HL-60 (cell line): ENCODE measurements at regions not wholly inside any gene's neighbourhood (a gene's known extent, or its start where the extent isn't known, plus 50 kb on each side); places are given as distances from the start of the nearest gene placed in this dataset.

Experiments used
- DNase-seq, 2 experiments: peaks; one replicate each; pipeline ENCODE4 v3.0.0-alpha.2; 2010 to 2020; ENCODE audit warnings: low read depth in 1 of 2, low spot score in 1 of 2
- H3K27ac ChIP-seq: fragments of 250-450 bp; sonication (Bioruptor Pico); replicated peaks from 2 replicates; pipeline ENCODE4 v1.5.1; 2020; ENCODE audit warnings: mild to moderate bottlenecking, moderate library complexity
- H3K27me3 ChIP-seq: fragments of 250-450 bp; sonication (Bioruptor Pico); 2 replicates; pipeline ENCODE4 v1.5.1; 2021; ENCODE audit warnings: mild to moderate bottlenecking, moderate library complexity; ENCODE audit not compliant: insufficient read depth, poor library complexity, severe bottlenecking
- H3K4me3 ChIP-seq: replicated peaks from 2 replicates; pipeline ENCODE4 v1.5.1; 2011; ENCODE audit warnings: mild to moderate bottlenecking, control low read depth, low read length; ENCODE audit not compliant: insufficient read depth
- GABPA ChIP-seq: IDR thresholded peaks from 2 replicates; pipeline ENCODE4 v1.6.1; 2012; ENCODE audit warnings: low read depth
- POLR2AphosphoS5 ChIP-seq: IDR thresholded peaks from 2 replicates; pipeline ENCODE4 v1.6.1; 2012; ENCODE audit warnings: low read depth
- SPI1 ChIP-seq: IDR thresholded peaks from 2 replicates; pipeline ENCODE4 v1.6.1; 2012; ENCODE audit warnings: low read depth, mild to moderate bottlenecking, borderline replicate concordance
- TF ChIP-seq, protein P1 (sequence below): IDR thresholded peaks from one replicate; pipeline ENCODE4 v1.5.1; 2011; ENCODE audit warnings: low read length, control low read depth, inconsistent platforms; ENCODE audit not compliant: insufficient read depth
- TF ChIP-seq, protein P2 (sequence below): IDR thresholded peaks from 2 replicates; pipeline ENCODE4 v1.6.1; 2012; ENCODE audit warnings: low read depth; ENCODE audit not compliant: insufficient replicate concordance

DNA sequence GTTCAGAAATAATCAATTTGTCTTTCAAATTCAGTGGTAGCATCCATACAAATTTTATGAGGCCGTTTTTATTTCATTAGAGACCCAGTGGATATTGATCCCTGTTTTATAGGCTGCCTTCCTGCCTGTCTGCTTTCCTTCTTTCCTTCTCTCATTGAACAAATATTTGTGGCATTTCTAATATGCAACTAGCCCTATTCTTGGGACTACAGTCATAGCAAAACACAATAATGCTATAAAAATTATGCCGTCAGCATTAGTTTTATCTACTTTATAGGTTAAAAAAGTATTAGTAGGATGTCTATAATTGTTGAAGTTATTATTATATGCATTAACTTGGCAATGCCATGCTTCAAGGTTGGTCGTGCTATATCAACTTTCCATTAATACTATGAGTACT lies 2037.8 kb upstream of the LRRTM1 start:
- H3K27ac ChIP-seq: no peak overlapping the region
- no peak for TF ChIP-seq SPI1
- TF ChIP-seq POLR2AphosphoS5: no peak
- TF ChIP-seq GABPA: no peak
- TF ChIP-seq, protein P1, sequence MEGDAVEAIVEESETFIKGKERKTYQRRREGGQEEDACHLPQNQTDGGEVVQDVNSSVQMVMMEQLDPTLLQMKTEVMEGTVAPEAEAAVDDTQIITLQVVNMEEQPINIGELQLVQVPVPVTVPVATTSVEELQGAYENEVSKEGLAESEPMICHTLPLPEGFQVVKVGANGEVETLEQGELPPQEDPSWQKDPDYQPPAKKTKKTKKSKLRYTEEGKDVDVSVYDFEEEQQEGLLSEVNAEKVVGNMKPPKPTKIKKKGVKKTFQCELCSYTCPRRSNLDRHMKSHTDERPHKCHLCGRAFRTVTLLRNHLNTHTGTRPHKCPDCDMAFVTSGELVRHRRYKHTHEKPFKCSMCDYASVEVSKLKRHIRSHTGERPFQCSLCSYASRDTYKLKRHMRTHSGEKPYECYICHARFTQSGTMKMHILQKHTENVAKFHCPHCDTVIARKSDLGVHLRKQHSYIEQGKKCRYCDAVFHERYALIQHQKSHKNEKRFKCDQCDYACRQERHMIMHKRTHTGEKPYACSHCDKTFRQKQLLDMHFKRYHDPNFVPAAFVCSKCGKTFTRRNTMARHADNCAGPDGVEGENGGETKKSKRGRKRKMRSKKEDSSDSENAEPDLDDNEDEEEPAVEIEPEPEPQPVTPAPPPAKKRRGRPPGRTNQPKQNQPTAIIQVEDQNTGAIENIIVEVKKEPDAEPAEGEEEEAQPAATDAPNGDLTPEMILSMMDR: no peak
- TF ChIP-seq, protein P2, sequence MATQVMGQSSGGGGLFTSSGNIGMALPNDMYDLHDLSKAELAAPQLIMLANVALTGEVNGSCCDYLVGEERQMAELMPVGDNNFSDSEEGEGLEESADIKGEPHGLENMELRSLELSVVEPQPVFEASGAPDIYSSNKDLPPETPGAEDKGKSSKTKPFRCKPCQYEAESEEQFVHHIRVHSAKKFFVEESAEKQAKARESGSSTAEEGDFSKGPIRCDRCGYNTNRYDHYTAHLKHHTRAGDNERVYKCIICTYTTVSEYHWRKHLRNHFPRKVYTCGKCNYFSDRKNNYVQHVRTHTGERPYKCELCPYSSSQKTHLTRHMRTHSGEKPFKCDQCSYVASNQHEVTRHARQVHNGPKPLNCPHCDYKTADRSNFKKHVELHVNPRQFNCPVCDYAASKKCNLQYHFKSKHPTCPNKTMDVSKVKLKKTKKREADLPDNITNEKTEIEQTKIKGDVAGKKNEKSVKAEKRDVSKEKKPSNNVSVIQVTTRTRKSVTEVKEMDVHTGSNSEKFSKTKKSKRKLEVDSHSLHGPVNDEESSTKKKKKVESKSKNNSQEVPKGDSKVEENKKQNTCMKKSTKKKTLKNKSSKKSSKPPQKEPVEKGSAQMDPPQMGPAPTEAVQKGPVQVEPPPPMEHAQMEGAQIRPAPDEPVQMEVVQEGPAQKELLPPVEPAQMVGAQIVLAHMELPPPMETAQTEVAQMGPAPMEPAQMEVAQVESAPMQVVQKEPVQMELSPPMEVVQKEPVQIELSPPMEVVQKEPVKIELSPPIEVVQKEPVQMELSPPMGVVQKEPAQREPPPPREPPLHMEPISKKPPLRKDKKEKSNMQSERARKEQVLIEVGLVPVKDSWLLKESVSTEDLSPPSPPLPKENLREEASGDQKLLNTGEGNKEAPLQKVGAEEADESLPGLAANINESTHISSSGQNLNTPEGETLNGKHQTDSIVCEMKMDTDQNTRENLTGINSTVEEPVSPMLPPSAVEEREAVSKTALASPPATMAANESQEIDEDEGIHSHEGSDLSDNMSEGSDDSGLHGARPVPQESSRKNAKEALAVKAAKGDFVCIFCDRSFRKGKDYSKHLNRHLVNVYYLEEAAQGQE: no peak
- no peak overlapping the region for H3K4me3 ChIP-seq
- H3K27me3 ChIP-seq: no peaks in the 10 kb centered on the region
- DNase-seq: no peak

DNA sequence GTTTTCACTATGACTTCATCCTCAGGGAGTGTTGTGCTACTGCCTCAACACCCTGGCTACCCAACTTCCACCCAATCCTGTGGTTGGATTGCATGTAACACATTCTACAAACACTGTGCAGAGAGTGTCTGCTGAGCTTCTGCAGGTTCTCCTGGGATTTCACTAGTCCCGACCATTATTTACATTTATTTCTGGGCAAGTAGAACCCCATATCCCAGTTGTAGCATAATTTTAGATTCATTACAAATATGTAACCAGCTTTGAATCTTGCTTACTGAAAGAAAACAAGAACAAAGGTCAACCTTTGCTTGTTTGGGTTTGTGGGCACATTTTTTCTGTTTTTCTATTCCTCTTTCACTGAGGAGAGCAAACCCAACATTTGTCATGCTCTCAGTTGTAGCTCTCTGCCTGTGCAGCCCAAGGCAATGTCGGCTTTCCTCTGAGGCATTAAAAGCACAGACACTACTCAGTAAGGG lies 2036.1 kb upstream of the LRRTM1 start:
- no peak for DNase-seq
- no peak overlapping the region for H3K4me3 ChIP-seq
- no peaks in the 10 kb centered on the region for H3K27me3 ChIP-seq
- H3K27ac ChIP-seq: no peak overlapping the region
- no peak for TF ChIP-seq POLR2AphosphoS5
- no peak for TF ChIP-seq SPI1
- TF ChIP-seq, protein P2: no peak
- TF ChIP-seq, protein P1: no peak

DNA sequence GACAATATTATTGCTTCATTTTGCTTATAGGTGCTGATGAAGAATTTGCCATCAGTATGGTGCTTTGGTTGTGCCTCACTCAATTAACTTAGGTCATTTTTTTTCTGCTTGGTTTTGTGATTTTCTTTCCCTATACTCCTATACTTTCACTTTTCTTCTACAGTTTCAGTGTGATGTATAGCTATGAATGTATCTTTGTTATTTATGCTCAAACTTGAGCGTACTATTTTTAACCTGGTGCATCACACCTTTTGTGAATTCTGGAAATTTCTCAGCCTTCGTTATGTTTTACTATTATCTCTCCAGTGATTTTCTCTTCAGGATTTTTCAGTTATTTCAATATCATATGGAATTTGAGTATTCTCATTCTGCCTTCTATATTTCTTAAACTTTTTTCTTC lies 2035.3 kb upstream of the LRRTM1 start:
- TF ChIP-seq, protein P1: no peak
- TF ChIP-seq GABPA (no peak), POLR2AphosphoS5 (no peak), SPI1 (no peak)
- TF ChIP-seq, protein P2: no peak
- Histone ChIP-seq H3K27ac (no peak overlapping the region), H3K27me3 (no peaks in the 10 kb centered on the region), H3K4me3 (no peak overlapping the region)
- DNase-seq: no peak
